ENCODE measurements at regions not wholly inside any gene's neighbourhood (a gene's known extent, or its start where the extent isn't known, plus 50 kb on each side); places are given as distances from the start of the nearest gene placed in this dataset.
"Not testable (repeated sequence)": the region's sequence is repeated elsewhere in the genome, so short reads cannot be mapped to it uniquely, and the experiment has no call there.

- H3K4me3 ChIP-seq (ENCODE audit: low read length), result no peak overlapping the region
- no peaks in the 10 kb centered on the region for H3K4me1 ChIP-seq (ENCODE audit: control insufficient read depth, insufficient read depth, low read length)
- H3K36me3 ChIP-seq (ENCODE audit: control insufficient read depth, insufficient read depth, low read length, severe bottlenecking), result no peaks in the 10 kb centered on the region
- H3K9me3 ChIP-seq (ENCODE audit: control insufficient read depth, low read length), result no peaks in the 10 kb centered on the region
- no peak for DNase-seq (ENCODE audit: low read depth)
- no peaks in the 10 kb centered on the region for H3K27me3 ChIP-seq (replicated peaks; ENCODE audit: control insufficient read depth, insufficient read depth, low read length)
- H3K9ac ChIP-seq (ENCODE audit: low read length), result no peak overlapping the region
These were observed 1024.7 kb upstream of the TMEFF2 start for GRCh38 chr2:193219413-193219812.

- Histone ChIP-seq H3K9me3 (ENCODE audit: control insufficient read depth, low read length) (no peaks in the 10 kb centered on the region), H3K4me3 (ENCODE audit: low read length) (no peak overlapping the region), H3K27me3 (replicated peaks; ENCODE audit: control insufficient read depth, insufficient read depth, low read length) (no peaks in the 10 kb centered on the region), H3K9ac (ENCODE audit: low read length) (no peak overlapping the region), H3K4me1 (ENCODE audit: control insufficient read depth, insufficient read depth, low read length) (no peaks in the 10 kb centered on the region), H3K36me3 (ENCODE audit: control insufficient read depth, insufficient read depth, low read length, severe bottlenecking) (no peaks in the 10 kb centered on the region)
- DNase-seq (ENCODE audit: low read depth), result no peak
These were observed 1006.9 kb upstream of the TMEFF2 start for GRCh38 chr2:193201583-193201982.

- Histone ChIP-seq H3K9ac (ENCODE audit: low read length) (no peak overlapping the region), H3K27me3 (replicated peaks; ENCODE audit: control insufficient read depth, insufficient read depth, low read length) (no peaks in the 10 kb centered on the region), H3K4me3 (ENCODE audit: low read length) (no peak overlapping the region), H3K4me1 (ENCODE audit: control insufficient read depth, insufficient read depth, low read length) (no peaks in the 10 kb centered on the region), H3K9me3 (ENCODE audit: control insufficient read depth, low read length) (no peaks in the 10 kb centered on the region), H3K36me3 (ENCODE audit: control insufficient read depth, insufficient read depth, low read length, severe bottlenecking) (no peaks in the 10 kb centered on the region)
- DNase-seq (ENCODE audit: low read depth), result no peak
These were observed 1004.6 kb upstream of the TMEFF2 start for GRCh38 chr2:193199322-193199721.

GRCh38 chr2:193187816-193188215 lies 993.1 kb upstream of the TMEFF2 start:
- Histone ChIP-seq H3K9ac (ENCODE audit: low read length) (peak overlapping the region; percentile 71), H3K4me1 (ENCODE audit: control insufficient read depth, insufficient read depth, low read length) (peaks cover 3% of the 10 kb centered on the region), H3K27me3 (replicated peaks; ENCODE audit: control insufficient read depth, insufficient read depth, low read length) (no peaks in the 10 kb centered on the region), H3K4me3 (ENCODE audit: low read length) (peak overlapping the region; percentile 78), H3K9me3 (ENCODE audit: control insufficient read depth, low read length) (no peaks in the 10 kb centered on the region), H3K36me3 (ENCODE audit: control insufficient read depth, insufficient read depth, low read length, severe bottlenecking) (no peaks in the 10 kb centered on the region)
- peak; percentile 0 for DNase-seq (ENCODE audit: low read depth)

- H3K27me3 ChIP-seq (replicated peaks; ENCODE audit: control insufficient read depth, insufficient read depth, low read length); DNase-seq (ENCODE audit: low read depth); H3K4me3 ChIP-seq (ENCODE audit: low read length); H3K9ac ChIP-seq (ENCODE audit: low read length); H3K36me3 ChIP-seq (ENCODE audit: control insufficient read depth, insufficient read depth, low read length, severe bottlenecking); H3K9me3 ChIP-seq (ENCODE audit: control insufficient read depth, low read length); H3K4me1 ChIP-seq (ENCODE audit: control insufficient read depth, insufficient read depth, low read length): not testable (repeated sequence)
These were observed 976.2 kb upstream of the TMEFF2 start for GRCh38 chr2:193170981-193171380.

- Histone ChIP-seq H3K27me3 (replicated peaks; ENCODE audit: control insufficient read depth, insufficient read depth, low read length) (no peaks in the 10 kb centered on the region), H3K36me3 (ENCODE audit: control insufficient read depth, insufficient read depth, low read length, severe bottlenecking) (no peaks in the 10 kb centered on the region), H3K4me1 (ENCODE audit: control insufficient read depth, insufficient read depth, low read length) (no peaks in the 10 kb centered on the region), H3K4me3 (ENCODE audit: low read length) (no peak overlapping the region), H3K9me3 (ENCODE audit: control insufficient read depth, low read length) (no peaks in the 10 kb centered on the region), H3K9ac (ENCODE audit: low read length) (no peak overlapping the region)
- no peak for DNase-seq (ENCODE audit: low read depth)
These were observed 961.7 kb upstream of the TMEFF2 start for GRCh38 chr2:193156480-193156879.

- Histone ChIP-seq H3K36me3 (ENCODE audit: control insufficient read depth, insufficient read depth, low read length, severe bottlenecking) (no peaks in the 10 kb centered on the region), H3K27me3 (replicated peaks; ENCODE audit: control insufficient read depth, insufficient read depth, low read length) (no peaks in the 10 kb centered on the region), H3K4me1 (ENCODE audit: control insufficient read depth, insufficient read depth, low read length) (no peaks in the 10 kb centered on the region), H3K9ac (ENCODE audit: low read length) (no peak overlapping the region), H3K9me3 (ENCODE audit: control insufficient read depth, low read length) (no peaks in the 10 kb centered on the region), H3K4me3 (ENCODE audit: low read length) (no peak overlapping the region)
- DNase-seq (ENCODE audit: low read depth), result no peak
These were observed 959.3 kb upstream of the TMEFF2 start for GRCh38 chr2:193154076-193154475.

GRCh38 chr2:193153576-193153975 lies 958.8 kb upstream of the TMEFF2 start:
- no peak overlapping the region for H3K9ac ChIP-seq (ENCODE audit: low read length)
- no peak for DNase-seq (ENCODE audit: low read depth)
- H3K27me3 ChIP-seq (replicated peaks; ENCODE audit: control insufficient read depth, insufficient read depth, low read length), result no peaks in the 10 kb centered on the region
- H3K36me3 ChIP-seq (ENCODE audit: control insufficient read depth, insufficient read depth, low read length, severe bottlenecking), result no peaks in the 10 kb centered on the region
- H3K9me3 ChIP-seq (ENCODE audit: control insufficient read depth, low read length), result no peaks in the 10 kb centered on the region
- no peaks in the 10 kb centered on the region for H3K4me1 ChIP-seq (ENCODE audit: control insufficient read depth, insufficient read depth, low read length)
- H3K4me3 ChIP-seq (ENCODE audit: low read length), result no peak overlapping the region

GRCh38 chr2:193142467-193142866 lies 947.7 kb upstream of the TMEFF2 start:
- not testable (repeated sequence) for H3K9ac ChIP-seq (ENCODE audit: low read length); H3K4me1 ChIP-seq (ENCODE audit: control insufficient read depth, insufficient read depth, low read length); H3K9me3 ChIP-seq (ENCODE audit: control insufficient read depth, low read length); H3K36me3 ChIP-seq (ENCODE audit: control insufficient read depth, insufficient read depth, low read length, severe bottlenecking); DNase-seq (ENCODE audit: low read depth); H3K27me3 ChIP-seq (replicated peaks; ENCODE audit: control insufficient read depth, insufficient read depth, low read length); H3K4me3 ChIP-seq (ENCODE audit: low read length)

- no peaks in the 10 kb centered on the region for H3K9me3 ChIP-seq (ENCODE audit: control insufficient read depth, low read length)
- DNase-seq (ENCODE audit: low read depth), result no peak
- H3K9ac ChIP-seq (ENCODE audit: low read length), result no peak overlapping the region
- H3K4me3 ChIP-seq (ENCODE audit: low read length), result no peak overlapping the region
- no peaks in the 10 kb centered on the region for H3K4me1 ChIP-seq (ENCODE audit: control insufficient read depth, insufficient read depth, low read length)
- no peaks in the 10 kb centered on the region for H3K27me3 ChIP-seq (replicated peaks; ENCODE audit: control insufficient read depth, insufficient read depth, low read length)
- H3K36me3 ChIP-seq (ENCODE audit: control insufficient read depth, insufficient read depth, low read length, severe bottlenecking), result no peaks in the 10 kb centered on the region
These were observed 947.3 kb upstream of the TMEFF2 start for GRCh38 chr2:193141998-193142397.

GRCh38 chr2:193140895-193141294 lies 946.2 kb upstream of the TMEFF2 start:
- not testable (repeated sequence) for H3K36me3 ChIP-seq (ENCODE audit: control insufficient read depth, insufficient read depth, low read length, severe bottlenecking); H3K27me3 ChIP-seq (replicated peaks; ENCODE audit: control insufficient read depth, insufficient read depth, low read length); H3K4me1 ChIP-seq (ENCODE audit: control insufficient read depth, insufficient read depth, low read length); H3K4me3 ChIP-seq (ENCODE audit: low read length); DNase-seq (ENCODE audit: low read depth); H3K9me3 ChIP-seq (ENCODE audit: control insufficient read depth, low read length); H3K9ac ChIP-seq (ENCODE audit: low read length)

- Histone ChIP-seq H3K4me1 (ENCODE audit: control insufficient read depth, insufficient read depth, low read length) (no peaks in the 10 kb centered on the region), H3K4me3 (ENCODE audit: low read length) (no peak overlapping the region), H3K36me3 (ENCODE audit: control insufficient read depth, insufficient read depth, low read length, severe bottlenecking) (no peaks in the 10 kb centered on the region), H3K9me3 (ENCODE audit: control insufficient read depth, low read length) (no peaks in the 10 kb centered on the region), H3K27me3 (replicated peaks; ENCODE audit: control insufficient read depth, insufficient read depth, low read length) (no peaks in the 10 kb centered on the region), H3K9ac (ENCODE audit: low read length) (no peak overlapping the region)
- no peak for DNase-seq (ENCODE audit: low read depth)
These were observed 930.1 kb upstream of the TMEFF2 start for GRCh38 chr2:193124815-193125214.
